Spleen (tissue), 11 donors: ENCODE measurements at regions not wholly inside any gene's neighbourhood (a gene's known extent, or its start where the extent isn't known, plus 50 kb on each side); places are given as distances from the start of the nearest gene placed in this dataset.

Experiments
- DNase-seq: peaks from one replicate; pipeline ENCODE4 v3.0.0-alpha.2; 2020
- H3K27ac ChIP-seq, 8 donors: fragments of 200-600 bp; sonication (generic) in 7 of 8; 1 replicate in 4 of 8; 2 replicates in 4 of 8; pipeline versions ENCODE4 v1.5.0 to v1.8.0; 2016 to 2021; ENCODE audit warnings: inconsistent platforms in 4 of 8, mild to moderate bottlenecking in 4 of 8, moderate library complexity in 1 of 8
- H3K27me3 ChIP-seq, 7 donors: fragments of 200-600 bp; sonication (generic) in 6 of 7; replicated peaks in 1 of 7; 1 replicate in 4 of 7; 2 replicates in 3 of 7; pipeline versions ENCODE4 v1.5.0 to v1.8.0; 2016 to 2021; ENCODE audit warnings: inconsistent platforms in 3 of 7, mild to moderate bottlenecking in 1 of 7
- H3K36me3 ChIP-seq, 6 donors: fragments of 200-600 bp; sonication (generic) in 5 of 6; 1 replicate in 4 of 6; 2 replicates in 2 of 6; pipeline versions ENCODE4 v1.5.0 to v1.8.0; 2016 to 2021; ENCODE audit warnings: inconsistent platforms in 2 of 6
- H3K4me1 ChIP-seq, 6 donors: fragments of 200-600 bp; sonication (generic) in 5 of 6; 1 replicate in 3 of 6; 2 replicates in 3 of 6; pipeline versions ENCODE4 v1.5.0 to v1.8.0; 2016 to 2021; ENCODE audit warnings: inconsistent platforms in 3 of 6
- H3K4me3 ChIP-seq, 8 donors: fragments of 200-600 bp; sonication (generic) in 7 of 8; 1 replicate in 4 of 8; 2 replicates in 4 of 8; pipeline versions ENCODE4 v1.5.0 to v1.8.0; 2016 to 2021; ENCODE audit warnings: inconsistent platforms in 4 of 8, mild to moderate bottlenecking in 4 of 8, moderate library complexity in 2 of 8
- H3K9me3 ChIP-seq, 8 donors: fragments of 200-600 bp; sonication (generic) in 7 of 8; 1 replicate in 4 of 8; 2 replicates in 4 of 8; pipeline versions ENCODE4 v1.5.0 to v1.8.0; 2016 to 2021; ENCODE audit warnings: inconsistent platforms in 4 of 8
- CTCF ChIP-seq, 11 experiments: fragments of 200-600 bp in 7 of 11; fragments of 450-650 bp in 4 of 11; sonication (generic) in 4 of 11; IDR thresholded peaks in 8 of 11; conservative IDR thresholded peaks in 3 of 11; 1 replicate in 7 of 11; 2 replicates in 4 of 11; pipeline versions ENCODE4 v1.4.0 to v1.8.0; 2016 to 2021; ENCODE audit warnings: antibody characterized with exemption in 11 of 11, inconsistent platforms in 4 of 11, mild to moderate bottlenecking in 1 of 11
- POLR2A ChIP-seq, 3 donors: fragments of 450-650 bp; IDR thresholded peaks; one replicate each; pipeline ENCODE4 v1.5.1; 2017; ENCODE audit warnings: antibody characterized with exemption in 3 of 3, mild to moderate bottlenecking in 1 of 3
- POLR2AphosphoS5 ChIP-seq, 3 donors: sonication (generic); formaldehyde crosslinking; IDR thresholded peaks; one replicate each; pipeline ENCODE4 v1.5.1; 2017; ENCODE audit warnings: antibody characterized with exemption in 3 of 3
- WGBS, 5 donors: extraction: QIAGEN DNeasy Blood & Tissue Kit in 3 of 5; methylation state at CpG; one replicate each; pipeline versions ENCODE4 v1.1.5 to v1.1.7; 2013 to 2018; 5-methylcytosine and 5-hydroxymethylcytosine counted together
- intact Hi-C: fragments of 100-400 bp; cut with DNase I; formaldehyde crosslinking; loops from one replicate; pipeline ENCODE4 v1.15.0; 2023; ENCODE audit warnings: low total_unique reads
- donor health status: healthy with polysubstance abuse.
- donor health status: DM: no; HTN: no; CAD: no; lungs with moderate emphysema.
- donor health status: DM: no; HTN: no; CAD: no.
- donor health status: Bipolar disorder and iron deficiency.
- donor health status: healthy.
- donor health status: DM: no; HTN: no; CAD: no.
- donor health status: DM: yes; HTN: yes; CAD: no.

- intact Hi-C loops: no loop called here
- peak overlapping the region in 2 of 8 donors; percentile 7 to 16 for H3K27ac ChIP-seq
- no peaks in the 10 kb centered on the region for H3K27me3 ChIP-seq
- no peak for DNase-seq
- no peaks in the 10 kb centered on the region for H3K36me3 ChIP-seq
- no peak overlapping the region for H3K4me3 ChIP-seq
- H3K9me3 ChIP-seq: no peaks in the 10 kb centered on the region
- peaks cover 0 to 8% (median 0%) of the 10 kb centered on the region in 6 donors for H3K4me1 ChIP-seq
- TF ChIP-seq POLR2A (IDR thresholded peaks at IDR 0.05) (no peak), POLR2AphosphoS5 (IDR thresholded peaks at IDR 0.05) (no peak)
- 57 to 81% (median 67%) methylated on average over 3 of the region's 3 CpGs for WGBS, 5 donors
Measured at GRCh38 chr9:82513976-82514735, 525.6 kb downstream of the SPATA31D1 start.

DNA sequence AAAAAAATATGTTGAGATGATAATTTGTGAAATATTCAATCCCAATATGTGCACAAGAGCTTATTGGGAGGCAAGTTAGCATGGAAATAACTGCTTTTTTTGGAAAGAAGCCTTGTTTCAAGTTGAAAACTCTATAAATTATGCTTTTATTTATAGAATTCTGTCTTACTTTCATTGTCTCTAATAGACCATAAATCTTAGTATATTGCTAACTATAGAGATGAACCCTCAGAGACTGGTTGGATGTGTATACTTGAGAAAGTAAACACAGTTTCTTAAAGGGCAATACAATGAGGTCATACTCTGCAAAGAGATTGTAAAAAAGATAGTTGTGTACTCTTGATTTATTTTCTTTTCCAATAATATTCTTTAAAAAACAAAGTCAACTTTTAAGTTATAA is 530.3 kb downstream of the SPATA31D1 start:
- Histone ChIP-seq H3K9me3 (no peaks in the 10 kb centered on the region), H3K27me3 (no peaks in the 10 kb centered on the region), H3K4me1 (peaks cover 0 to 6% (median 0%) of the 10 kb centered on the region in 6 donors), H3K4me3 (no peak overlapping the region), H3K36me3 (no peaks in the 10 kb centered on the region), H3K27ac (no peak overlapping the region)
- DNase-seq: no peak
- intact Hi-C loops: no loop called here
- TF ChIP-seq POLR2AphosphoS5 (IDR thresholded peaks at IDR 0.05): no peak
- TF ChIP-seq CTCF (IDR thresholded peaks at IDR 0.05 in 8 of 11, conservative IDR thresholded peaks at IDR 0.05 in 3 of 11): no peak
- TF ChIP-seq POLR2A (IDR thresholded peaks at IDR 0.05): no peak

DNA sequence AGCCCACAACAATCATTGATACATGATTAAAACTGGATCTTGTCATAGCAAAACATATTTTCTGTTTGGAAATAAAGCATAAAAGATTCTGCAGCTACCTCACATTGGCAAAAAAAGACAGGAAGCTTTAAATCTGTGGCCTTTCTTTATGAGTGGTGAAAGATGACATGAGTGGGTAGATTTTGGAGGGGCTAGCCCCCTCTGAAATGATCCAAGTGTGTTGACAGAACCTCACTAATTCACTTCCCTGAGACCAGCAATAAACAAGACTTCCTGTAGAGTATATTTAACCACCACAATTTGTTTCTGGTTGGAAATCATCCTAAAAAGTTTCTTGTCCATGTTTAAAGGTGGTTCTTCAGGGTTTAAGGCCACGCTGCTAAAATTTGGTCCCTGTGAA is 530.8 kb downstream of the SPATA31D1 start:
- no peaks in the 10 kb centered on the region for H3K36me3 ChIP-seq
- intact Hi-C loops: no loop called here
- no peak for DNase-seq
- no peaks in the 10 kb centered on the region for H3K27me3 ChIP-seq
- H3K9me3 ChIP-seq: no peaks in the 10 kb centered on the region
- no peak overlapping the region for H3K27ac ChIP-seq
- TF ChIP-seq POLR2AphosphoS5 (IDR thresholded peaks at IDR 0.05) (no peak), CTCF (IDR thresholded peaks at IDR 0.05 in 8 of 11, conservative IDR thresholded peaks at IDR 0.05 in 3 of 11) (no peak), POLR2A (IDR thresholded peaks at IDR 0.05) (no peak)
- H3K4me1 ChIP-seq: peaks cover 0 to 1% (median 0%) of the 10 kb centered on the region in 6 donors
- H3K4me3 ChIP-seq: no peak overlapping the region
- WGBS, 5 donors: 56 to 94% (median 67%) methylated on average over 1 of the region's 1 CpG

DNA sequence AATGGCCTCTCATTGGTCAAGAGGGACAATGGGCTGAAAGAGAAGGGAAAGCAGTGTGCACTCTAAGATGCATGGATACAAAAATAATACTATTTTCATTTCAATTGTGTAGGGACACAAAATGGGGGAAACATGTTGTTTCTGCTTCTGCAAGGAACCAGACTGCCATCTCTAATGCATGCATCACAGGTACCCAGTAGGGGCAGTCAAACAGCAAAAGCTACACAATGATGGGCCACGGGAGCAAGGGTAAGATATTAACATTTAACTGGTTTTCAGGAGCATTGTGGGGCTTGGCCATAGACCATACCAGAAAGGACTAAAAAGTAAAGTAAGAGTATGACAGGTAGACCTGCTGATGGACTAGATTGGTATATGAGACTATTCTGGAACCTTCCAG is 535.8 kb downstream of the SPATA31D1 start:
- H3K27ac ChIP-seq: no peak overlapping the region
- TF ChIP-seq POLR2A (IDR thresholded peaks at IDR 0.05) (no peak), POLR2AphosphoS5 (IDR thresholded peaks at IDR 0.05) (no peak), CTCF (IDR thresholded peaks at IDR 0.05 in 8 of 11, conservative IDR thresholded peaks at IDR 0.05 in 3 of 11) (no peak)
- 83 to 100% (median 93%) methylated on average over 1 of the region's 1 CpG for WGBS, 5 donors
- H3K27me3 ChIP-seq: no peaks in the 10 kb centered on the region
- H3K4me3 ChIP-seq: no peak overlapping the region
- no peaks in the 10 kb centered on the region for H3K36me3 ChIP-seq
- intact Hi-C loops: no loop called here
- H3K9me3 ChIP-seq: peaks cover 4 to 37% (median 30%) of the 10 kb centered on the region in 8 donors
- no peak for DNase-seq
- no peaks in the 10 kb centered on the region for H3K4me1 ChIP-seq
